Stimulated activated CD4-positive, alpha-beta T cell treated with anti-CD3 and anti-CD28 coated beads, Interleukin-2, amount 100 ng/mL, for 48 hours (primary cell): ENCODE measurements at regions not wholly inside any gene's neighbourhood (a gene's known extent, or its start where the extent isn't known, plus 50 kb on each side); places are given as distances from the start of the nearest gene placed in this dataset.
"Not testable (repeated sequence)": the region's sequence is repeated elsewhere in the genome, so short reads cannot be mapped to it uniquely, and the experiment has no call there.

Experiments used
- DNase-seq, 2 donors: peaks; one replicate each; pipeline ENCODE4 v3.0.0-alpha.2; 2020

DNA sequence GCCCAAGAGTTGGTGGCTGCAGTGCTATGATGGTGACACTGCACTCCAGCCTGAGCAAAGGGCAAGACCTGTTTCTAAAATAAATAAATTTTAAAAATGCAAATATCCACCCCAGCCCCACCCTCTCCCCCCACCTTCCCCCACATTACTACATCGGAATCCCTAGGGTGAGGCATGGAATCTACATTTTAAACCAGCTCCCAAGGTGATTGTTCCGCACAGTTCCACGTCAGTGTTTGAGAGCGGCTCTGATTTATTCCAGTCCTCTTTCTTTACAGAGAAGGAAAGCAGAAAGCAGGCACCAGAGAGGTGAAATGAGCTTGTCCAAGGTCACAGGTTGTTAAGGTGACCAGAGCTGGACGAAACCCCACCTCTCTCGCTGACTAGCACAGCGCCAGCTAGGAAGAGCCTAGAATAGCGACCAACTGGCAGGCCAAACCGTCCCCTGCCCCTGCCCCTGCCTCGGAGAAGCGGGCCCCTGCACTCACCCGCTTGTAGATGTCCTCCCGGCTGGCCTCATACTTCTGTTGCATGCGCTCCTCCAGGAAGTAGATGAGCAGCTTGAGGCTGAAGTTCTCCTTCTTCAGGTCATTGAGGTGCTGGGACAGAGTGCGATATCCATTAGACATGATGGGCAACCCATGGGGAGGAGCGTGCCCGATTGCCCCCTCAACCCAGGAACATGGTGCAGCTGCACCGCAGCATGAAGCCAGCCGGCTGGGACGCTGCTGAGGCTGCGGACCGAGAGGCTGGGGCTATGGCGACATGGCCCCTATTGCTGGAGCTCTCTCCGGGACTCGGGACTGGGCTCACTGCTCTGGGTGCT, 103.7 kb upstream of the NBPF26 start:
- not testable (repeated sequence) for DNase-seq

DNA sequence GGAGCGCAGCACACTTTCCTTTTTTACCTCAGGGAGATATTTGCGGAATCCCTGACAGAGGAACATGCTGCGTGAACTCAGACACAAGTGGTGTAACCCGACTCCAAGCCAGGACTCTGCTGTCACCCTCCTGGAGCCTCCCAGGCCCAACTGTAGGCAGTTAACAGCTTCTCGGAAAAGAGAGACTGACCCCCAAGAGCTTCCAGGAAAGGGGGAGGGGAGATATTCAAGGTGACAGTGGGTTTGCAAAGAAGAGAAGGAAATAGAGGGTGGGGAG, 103.1 kb upstream of the NBPF26 start:
- DNase-seq: not testable (repeated sequence)

DNA sequence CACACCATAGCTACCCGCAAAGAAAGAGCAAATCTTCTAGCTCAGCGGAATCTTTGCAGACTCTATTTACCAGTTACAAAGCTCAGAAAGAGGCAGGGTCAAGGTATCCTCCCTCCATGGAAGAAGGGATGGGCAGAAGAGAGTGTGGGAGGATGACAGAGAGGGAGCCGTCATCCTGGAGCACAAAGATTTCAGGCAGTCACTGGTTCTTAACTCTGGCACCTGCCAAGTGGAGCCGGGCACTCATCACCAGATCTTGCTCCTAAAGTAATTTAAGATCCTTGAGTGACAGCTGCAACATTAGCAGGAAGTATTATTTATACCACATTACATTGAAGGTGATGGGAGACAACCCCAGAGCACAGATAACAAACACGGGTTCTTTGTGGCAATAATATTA, 102.5 kb upstream of the NBPF26 start:
- DNase-seq: not testable (repeated sequence)

DNA sequence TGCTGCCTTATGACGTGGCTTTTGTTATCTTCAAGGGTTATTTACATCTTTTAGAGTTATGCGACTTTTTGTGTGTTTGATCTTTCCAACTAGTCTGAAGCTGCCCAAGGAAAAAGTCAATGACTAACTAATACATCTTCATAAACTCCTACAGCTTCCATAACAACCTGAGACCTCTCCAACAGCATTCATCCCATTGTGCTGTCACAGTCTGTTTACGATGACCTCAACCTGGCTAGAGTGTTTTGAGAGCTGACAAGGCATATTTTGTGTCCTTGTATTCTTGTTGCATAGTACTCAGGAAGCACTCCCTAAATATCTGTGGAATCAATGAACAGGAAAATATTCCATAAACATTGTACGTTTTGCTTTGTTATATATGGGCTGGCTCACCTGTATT, 100.2 kb upstream of the NBPF26 start:
- not testable (repeated sequence) for DNase-seq

DNA sequence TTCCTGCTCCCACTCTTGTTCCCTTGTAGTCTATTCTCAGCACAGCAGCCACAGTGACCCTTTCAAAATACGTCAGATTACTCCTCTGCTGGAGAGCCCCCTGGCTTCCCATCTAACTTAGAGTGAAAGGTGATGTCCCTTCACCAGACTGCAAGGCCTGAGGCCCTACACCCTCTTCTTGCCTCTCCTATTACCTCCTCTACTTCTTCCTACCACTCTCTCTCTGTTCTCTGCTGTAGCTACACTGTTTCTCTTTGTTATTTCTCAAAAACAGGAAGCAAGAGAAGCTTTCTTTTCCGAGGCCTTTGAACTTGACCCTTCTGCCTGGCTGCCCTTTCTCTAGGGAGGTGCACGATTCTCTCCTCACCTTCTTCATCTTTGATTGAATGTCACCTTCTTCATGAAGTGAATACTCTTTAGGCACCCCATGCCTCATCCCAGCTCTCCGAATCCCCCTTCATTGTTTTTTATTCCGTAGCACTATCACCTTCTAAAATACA, 99.1 kb upstream of the NBPF26 start:
- DNase-seq: not testable (repeated sequence)

DNA sequence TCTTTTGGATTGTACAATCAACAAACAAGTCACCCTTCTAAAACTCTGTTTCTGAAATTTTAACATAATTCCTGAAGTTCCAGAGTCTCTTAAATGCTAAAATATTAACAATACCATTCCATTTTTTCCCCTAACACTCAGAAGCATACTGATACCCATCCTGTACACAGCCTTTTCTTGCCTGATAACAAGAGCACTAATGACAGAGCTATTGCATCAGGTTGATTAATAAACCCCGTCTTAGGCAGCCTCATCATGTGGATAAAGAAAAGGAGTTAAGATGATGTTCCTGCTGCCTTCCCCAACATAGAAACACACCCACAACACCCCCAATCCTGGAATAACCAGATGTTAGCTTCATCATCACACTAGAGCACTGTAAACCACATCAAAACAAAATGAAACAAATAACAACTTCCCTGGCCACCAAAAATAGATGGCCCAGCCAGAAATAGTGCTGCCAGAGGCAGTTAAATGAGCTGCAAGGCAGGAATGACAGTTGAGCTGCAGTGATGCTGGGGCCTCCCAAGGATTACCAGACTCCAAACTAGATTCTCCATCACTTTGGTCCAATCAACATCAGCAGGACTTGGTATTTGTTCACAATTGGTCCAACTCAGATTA, 93.8 kb upstream of the NBPF26 start:
- DNase-seq: not testable (repeated sequence)

DNA sequence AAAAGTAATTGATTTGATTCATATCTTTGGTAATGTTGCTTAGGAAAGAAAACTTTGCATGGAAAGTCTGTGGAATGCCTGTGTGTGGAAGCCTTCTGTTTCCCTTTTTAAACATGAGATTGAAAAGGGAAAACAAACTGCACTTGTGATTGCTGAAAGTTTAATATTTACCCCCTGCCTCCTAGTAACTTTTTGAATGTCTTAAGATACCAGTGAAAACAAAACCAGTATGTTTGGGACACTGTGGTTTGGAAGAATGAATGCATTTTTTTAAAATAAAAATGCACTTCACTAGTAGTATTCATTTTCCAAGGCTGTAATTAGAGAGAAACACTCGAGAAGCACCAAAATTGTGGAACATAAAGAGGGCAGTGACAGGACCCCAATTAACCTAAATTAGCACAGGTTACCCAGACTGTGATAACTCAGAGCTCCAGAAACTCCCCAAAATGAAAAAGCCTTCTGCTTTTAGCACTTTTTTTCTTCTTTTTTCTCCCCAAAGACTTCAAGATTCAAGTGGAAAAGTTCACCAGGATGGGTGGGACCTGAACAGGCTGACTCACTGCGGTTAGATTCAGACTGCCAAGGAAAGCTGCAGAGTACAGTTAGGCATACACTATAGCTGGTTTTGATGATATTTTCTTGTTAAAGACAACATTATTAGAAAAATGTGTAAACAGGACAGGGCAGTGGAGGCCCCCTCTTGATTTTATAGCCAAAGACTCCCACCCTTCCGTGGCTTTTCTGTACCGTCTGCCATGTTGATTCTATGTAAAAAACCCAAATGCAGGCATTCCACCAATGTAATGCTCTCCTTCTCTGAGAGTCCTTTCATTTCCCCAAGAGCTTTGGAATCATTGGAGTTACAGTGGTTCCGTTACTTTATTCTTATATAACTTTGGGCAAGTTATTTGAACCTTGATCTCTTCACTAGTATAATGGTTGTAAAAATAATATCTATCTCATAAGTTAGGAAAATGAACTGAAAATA, 88.6 kb upstream of the NBPF26 start:
- DNase-seq: not testable (repeated sequence)

DNA sequence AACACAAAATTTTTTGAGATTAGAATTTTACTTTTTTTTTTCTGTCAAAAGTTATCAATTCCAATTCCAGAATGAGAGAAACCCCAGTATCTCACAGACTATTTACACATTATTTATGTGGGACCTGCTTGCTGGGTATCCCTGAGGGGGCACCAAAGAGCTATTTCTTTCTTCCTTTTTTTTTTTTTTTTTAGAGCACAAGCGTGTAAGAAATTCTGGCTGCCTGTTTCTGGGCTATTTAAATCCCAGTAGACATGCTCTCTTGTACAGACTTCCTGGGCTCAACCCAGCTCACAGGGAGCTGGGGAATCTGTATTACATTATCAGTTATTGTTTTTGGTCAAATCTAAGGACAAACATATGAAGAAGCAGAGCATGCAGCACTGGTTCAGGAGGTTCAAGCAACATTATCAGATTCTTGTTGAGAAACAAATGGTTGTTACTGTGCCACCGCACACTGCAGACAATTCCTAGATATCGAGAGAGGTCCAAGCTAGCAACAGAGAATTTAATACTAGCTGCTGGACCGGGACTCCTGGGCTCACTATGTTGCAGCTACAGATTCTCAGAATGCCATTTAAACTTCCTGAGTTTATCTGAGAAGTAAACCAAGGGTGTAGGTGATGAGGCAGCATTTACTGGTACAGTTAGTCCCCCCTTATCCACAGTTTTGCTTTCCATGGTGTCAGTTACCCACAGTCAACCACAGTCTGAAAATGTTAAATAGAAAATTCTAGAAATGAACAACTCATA, 83.3 kb upstream of the NBPF26 start:
- not testable (repeated sequence) for DNase-seq

DNA sequence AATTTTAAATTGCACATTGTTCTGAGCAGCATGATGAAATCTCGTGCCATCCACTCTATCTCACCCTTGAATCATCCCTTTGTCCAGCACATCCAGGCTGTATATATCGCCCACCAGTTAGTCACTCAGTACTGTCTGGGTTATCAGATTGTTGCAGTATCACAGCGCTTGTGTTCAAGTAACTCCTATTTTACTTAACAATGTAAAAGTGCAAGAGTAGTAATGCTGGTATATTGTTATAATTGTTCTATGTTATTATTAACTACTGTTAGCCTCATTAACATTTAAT, 82.8 kb upstream of the NBPF26 start:
- not testable (repeated sequence) for DNase-seq

DNA sequence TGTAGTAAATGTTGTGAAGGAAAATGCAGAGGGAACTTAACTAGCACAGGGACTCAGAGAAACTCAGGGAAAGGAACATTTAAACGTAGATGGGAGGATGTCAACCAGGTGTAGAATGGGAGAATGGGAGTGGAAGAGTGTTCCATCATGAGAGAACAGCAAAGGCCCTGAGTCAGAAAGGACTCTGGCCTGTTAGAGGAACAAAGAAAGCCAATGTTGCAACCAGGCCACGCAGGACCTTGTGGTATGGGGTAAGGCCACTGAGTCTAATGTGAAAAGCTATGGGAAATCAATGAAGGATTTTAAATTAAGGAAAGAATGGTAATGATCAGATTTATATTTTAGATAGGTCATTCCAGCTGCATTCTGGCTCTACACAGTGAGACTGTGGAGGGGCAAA, 76.6 kb upstream of the NBPF26 start:
- not testable (repeated sequence) for DNase-seq

DNA sequence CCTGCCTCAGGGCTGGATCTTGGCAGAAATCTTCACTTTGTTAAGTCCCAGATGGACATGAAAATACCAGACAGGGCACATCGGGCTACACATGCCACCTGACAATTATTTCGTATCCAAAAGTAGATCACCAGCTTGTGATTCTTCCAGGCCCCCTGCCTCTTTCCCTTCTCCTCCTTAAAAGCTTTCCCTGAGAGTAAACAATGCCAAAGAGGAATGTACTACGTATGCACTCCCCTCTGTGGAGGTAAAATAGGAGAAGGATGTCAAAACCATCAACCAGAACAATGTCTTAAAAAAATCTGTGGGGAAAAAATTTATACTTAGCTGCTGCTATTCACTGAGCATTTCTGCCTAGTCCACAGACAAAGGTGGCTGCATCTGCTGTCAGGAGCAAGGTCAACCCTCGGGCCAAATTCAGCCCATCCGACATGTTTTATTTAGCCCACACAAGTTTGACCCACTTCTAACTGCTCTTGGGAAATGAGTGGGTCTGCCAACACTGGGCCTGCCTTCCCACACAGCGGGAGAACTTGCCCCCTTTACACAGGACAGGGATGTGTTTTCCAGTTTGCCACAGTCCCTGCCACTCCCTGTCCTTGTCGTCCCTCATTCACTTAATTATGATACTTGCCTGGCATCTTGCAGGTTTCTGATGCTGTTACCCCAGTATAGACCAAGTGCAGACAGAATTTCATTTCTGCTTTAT, 74.7 kb upstream of the NBPF26 start:
- not testable (repeated sequence) for DNase-seq

DNA sequence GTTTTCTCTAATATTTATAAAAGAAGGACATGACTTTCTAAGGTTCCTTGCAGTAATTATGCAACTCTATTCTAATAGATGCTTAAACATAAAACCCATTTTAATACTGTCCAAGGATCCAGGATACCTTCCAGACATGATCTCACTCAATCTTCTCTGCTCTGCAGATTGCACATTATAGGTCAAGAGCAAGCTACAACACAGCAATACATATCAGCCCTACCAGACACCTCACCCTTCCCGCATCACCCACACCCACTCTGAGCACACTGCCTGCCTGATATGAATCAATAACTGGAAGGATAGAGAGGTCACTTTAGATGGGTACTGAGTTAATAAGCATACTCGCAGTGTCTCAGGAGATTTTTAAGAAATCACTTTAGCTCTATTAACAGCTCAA, 74.0 kb upstream of the NBPF26 start:
- not testable (repeated sequence) for DNase-seq

DNA sequence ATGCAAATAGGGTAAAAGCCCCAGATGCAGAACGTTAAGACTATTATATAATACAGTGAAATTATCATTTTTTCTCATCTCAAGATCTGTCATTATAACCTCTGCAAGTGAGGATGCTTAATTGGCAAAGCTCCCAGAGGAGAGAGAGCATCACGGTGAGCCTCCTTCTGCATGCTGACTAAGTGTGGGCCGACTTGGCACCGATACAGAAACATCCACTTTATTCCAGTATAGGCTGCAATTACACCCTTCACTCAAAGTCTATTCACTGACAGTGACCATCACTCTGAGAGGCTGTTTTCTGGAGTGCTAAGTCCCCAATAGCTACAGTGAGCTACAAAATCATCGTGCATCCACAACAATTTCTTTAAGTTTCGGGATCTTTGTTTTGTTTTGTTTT, 69.6 kb upstream of the NBPF26 start:
- DNase-seq: not testable (repeated sequence)

DNA sequence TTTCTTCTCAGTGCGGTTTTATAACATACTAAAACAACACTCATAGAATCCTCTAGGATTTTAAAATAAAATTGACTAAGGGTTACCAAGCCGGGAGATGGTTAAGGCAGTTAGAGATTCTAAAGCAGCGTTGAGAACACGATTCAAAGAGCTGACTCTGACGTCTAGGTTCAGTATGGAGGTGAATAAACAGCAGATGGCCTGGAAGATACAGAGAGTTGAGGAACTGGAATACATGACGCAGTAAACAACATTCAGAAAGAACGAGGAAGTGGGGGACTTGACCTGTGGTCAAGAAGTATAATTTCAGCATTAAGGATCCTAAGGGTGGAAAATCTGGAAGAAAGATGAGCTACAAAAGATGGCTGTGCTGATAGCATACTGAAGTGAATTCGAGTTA, 68.4 kb upstream of the NBPF26 start:
- not testable (repeated sequence) for DNase-seq

DNA sequence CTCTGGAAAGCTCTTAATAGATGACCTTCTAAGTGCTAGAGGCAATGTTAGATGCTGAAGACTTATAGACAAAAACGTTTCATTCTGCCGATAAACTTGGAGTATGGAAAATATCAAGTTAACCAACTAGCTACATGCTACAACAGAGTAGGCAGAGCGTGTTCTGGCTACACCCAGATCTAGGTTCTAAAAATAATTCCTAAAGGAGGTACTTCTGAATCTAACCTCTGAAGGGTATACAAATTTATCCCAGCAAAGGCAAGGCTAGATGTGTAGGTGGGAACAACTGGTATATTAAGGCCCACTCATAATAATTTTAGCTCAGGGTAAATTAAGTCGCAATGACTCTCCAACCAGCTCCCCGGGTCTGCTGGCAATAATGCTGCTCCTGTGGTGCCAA, 67.6 kb upstream of the NBPF26 start:
- not testable (repeated sequence) for DNase-seq

DNA sequence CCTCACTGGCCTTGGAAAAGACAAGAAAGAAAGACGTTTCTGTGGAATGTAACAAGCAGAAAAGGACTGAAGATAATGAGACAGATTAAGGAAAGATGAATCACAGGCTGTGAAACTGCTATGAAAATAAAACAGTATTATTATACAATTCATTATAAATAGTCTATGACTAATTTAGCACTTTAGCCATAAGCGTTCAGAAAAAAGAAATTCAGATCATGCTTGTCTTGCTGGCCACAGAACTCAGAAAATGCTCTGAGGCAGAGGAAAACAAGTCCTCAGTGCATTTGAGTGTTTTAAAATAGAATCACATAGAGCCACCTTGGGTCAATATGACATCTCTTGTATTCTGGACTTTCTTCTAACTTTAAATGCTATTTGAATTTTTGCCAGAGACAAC, 65.9 kb upstream of the NBPF26 start:
- DNase-seq: not testable (repeated sequence)

DNA sequence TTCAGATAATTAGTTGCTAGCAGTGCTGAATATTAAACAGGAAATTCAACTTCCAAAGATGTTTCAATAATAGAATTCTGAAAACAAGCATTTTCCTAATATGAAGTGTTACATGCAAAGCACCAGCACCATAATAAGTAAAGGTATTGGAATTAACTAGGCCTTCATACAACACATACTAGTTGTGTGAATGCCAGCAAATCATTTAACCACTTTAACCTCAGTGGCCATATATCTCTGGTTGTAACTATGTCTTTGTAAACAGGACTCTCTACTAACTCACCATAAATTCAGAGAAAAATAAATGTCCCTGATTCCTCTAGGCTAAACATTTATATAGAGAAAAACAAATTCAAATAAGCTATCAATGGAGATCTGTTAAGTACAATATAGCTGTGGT, 65.1 kb upstream of the NBPF26 start:
- DNase-seq: not testable (repeated sequence)

DNA sequence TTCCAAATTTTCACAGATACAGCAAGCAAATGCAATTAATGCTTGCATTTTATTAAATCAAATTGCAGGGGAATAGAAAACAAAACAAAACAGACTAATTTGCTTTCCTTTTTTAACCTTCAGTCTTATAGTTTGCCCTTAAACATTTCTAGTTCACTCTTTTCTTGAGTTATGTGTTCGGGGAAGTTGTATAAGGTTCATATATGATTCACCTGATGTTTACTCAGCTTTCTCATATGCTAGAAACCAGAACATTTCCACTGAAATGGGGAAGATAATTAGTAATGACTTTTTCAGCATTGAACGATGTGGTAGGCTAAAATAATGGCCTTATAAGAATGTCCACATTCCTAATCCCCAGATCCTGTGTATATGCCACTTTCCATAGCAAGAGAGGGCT, 64.6 kb upstream of the NBPF26 start:
- not testable (repeated sequence) for DNase-seq

DNA sequence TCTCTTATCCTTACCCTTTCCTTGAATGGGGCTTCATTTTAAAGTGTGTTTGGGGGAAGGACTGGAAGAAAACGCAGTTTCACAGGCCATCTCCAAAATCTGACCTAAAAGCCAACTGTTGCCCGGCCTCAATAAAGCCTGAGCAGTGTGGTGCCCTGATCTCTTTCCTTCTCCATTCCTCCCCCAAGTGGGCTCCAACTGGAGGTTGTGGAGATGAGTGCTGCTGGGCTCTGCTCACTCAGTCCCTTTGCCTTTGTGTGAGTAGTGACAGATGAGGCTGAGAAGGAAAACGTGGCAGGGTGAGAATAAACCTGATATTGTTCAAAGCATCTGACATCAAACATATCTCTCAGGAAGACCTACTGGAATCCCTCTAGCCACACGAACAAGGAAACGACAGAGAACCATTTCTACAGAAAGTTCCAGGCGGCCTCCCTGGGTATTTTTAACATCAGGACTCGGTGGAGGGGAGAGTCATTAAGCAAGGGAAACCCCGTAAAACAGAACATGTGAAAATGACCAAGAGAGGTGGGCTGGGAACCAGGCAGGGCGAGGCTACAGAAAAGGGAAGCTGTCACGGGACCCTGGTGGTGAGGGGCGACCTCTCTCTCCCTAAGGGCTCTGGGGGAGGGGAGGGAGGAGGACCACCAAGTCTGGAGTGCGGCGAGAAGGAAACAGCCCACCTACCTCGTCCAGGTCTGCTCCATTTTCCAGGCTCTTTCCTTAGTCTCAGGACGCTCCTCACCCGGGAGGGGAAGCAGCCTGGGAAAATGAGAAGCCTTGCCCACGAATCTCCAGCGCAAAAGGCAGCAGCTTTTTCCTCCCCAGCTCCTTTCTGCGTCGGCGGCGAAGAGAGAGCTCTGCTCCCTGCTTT, 59.1 kb upstream of the NBPF26 start:
- not testable (repeated sequence) for DNase-seq

DNA sequence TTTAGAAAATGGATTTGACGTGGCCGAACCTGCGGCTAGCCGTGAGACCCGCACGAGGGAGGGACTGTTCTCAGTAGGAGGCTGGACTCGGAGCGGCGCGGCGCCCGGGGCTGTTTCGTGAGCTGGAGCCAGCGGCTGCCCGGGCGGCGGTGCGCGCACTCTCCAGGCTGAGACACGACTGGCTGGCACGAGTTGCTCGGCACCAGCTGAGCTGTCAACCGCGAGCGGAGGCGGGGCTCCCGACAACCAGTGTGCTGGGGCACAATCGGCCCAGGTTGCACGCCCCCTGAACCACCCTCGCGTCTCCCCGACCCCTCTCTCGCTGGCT, 58.5 kb upstream of the NBPF26 start:
- peak in 1 of 2 donors; percentile 8 for DNase-seq

DNA sequence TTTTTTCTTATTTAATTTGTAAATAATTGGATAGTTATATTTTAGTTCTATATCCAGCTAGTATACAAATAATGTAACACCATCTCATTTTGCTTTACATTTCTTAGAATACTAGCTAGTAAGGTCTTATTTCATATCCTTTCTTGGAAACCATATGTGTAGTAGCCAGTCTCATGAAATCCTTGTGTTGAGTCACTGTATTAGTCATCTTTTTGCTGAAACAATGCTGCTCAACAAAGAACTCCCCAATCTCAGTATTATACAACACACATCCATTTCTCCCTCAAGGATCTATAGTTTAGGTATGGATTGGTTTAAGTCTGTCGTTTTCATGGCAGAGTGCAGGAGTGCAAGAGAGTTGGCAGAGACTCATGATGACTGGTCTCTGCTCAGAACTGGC, 55.6 kb upstream of the NBPF26 start:
- not testable (repeated sequence) for DNase-seq
